Panc1 (cell line): ENCODE measurements at regions not wholly inside any gene's neighbourhood (a gene's known extent, or its start where the extent isn't known, plus 50 kb on each side); places are given as distances from the start of the nearest gene placed in this dataset.
A peak's percentile ranks its signal among the peaks of the same experiment; 100 is the strongest.

Source experiments
- ATAC-seq: fragments of 200-7000 bp; cut with Tn5 transposase; 2 replicates; pipeline ENCODE4 v1.9.1; 2020; ENCODE audit warnings: mild to moderate bottlenecking, moderate library complexity
- BruUV-seq: library from RNA; stranded (reverse); fragments of 400-500 nt; replicated peaks from 2 replicates; lab custom pipeline; 2021; lab: Mats Ljungman, UMichigan
- CTCF ChIA-PET: fragments of 300-600 bp; sonication (Branson Sonifier 250); formaldehyde crosslinking; loops from one replicate; lab custom pipeline; 2022; ENCODE audit warnings: antibody characterized with exemption; lab: Charles Lee
- POLR2A ChIA-PET: fragments of 300-600 bp; sonication (Branson Sonifier 250); formaldehyde crosslinking; loops from one replicate; lab custom pipeline; 2022; ENCODE audit warnings: antibody characterized with exemption; lab: Charles Lee
- DNase-seq: peaks from one replicate; pipeline ENCODE4 v3.0.0-alpha.2; 2010; ENCODE audit warnings: low read depth, low spot score
- H3K27ac ChIP-seq: 2 replicates; pipeline ENCODE4 v1.5.1; 2011; ENCODE audit warnings: mild to moderate bottlenecking, low read length, inconsistent platforms
- H3K27me3 ChIP-seq: fragments of 200-500 bp; sonication (Bioruptor generic); 2 replicates; pipeline ENCODE4 v1.6.0; 2014; ENCODE audit warnings: low read length, inconsistent platforms; ENCODE audit not compliant: control insufficient read depth, insufficient read depth
- H3K36me3 ChIP-seq: fragments of 200-500 bp; sonication (Bioruptor generic); 2 replicates; pipeline ENCODE4 v1.5.1; 2014; ENCODE audit warnings: inconsistent platforms, mild to moderate bottlenecking, low read length, moderate library complexity; ENCODE audit not compliant: control insufficient read depth, insufficient read depth
- H3K4me1 ChIP-seq: 2 replicates; pipeline ENCODE4 v1.5.1; 2011; ENCODE audit warnings: inconsistent platforms, mild to moderate bottlenecking, low read length, moderate library complexity; ENCODE audit not compliant: control insufficient read depth, insufficient read depth
- H3K4me3 ChIP-seq, 2 experiments: 2 replicates each; pipeline ENCODE4 v1.5.1; 2011 to 2012; ENCODE audit warnings: low read depth in 2 of 2, low read length in 2 of 2, mild to moderate bottlenecking in 2 of 2, inconsistent platforms in 1 of 2, moderate library complexity in 1 of 2
- H3K9me3 ChIP-seq: fragments of 200-500 bp; sonication (Bioruptor generic); 2 replicates; pipeline ENCODE4 v1.5.1; 2014; ENCODE audit warnings: low read depth, mild to moderate bottlenecking, inconsistent platforms, low read length, moderate library complexity; ENCODE audit not compliant: control insufficient read depth, insufficient read depth
- CTCF ChIP-seq: fragments of 450-650 bp; IDR thresholded peaks from 2 replicates; pipeline ENCODE4 v1.5.1; 2017; ENCODE audit warnings: mild to moderate bottlenecking
- POLR2AphosphoS5 ChIP-seq: IDR thresholded peaks from 2 replicates; pipeline ENCODE4 v1.6.1; 2012; ENCODE audit warnings: mild to moderate bottlenecking, low read depth, low read length, moderate library complexity
- REST ChIP-seq, 2 experiments: IDR thresholded peaks; 2 replicates each; pipeline ENCODE4 v1.6.1; 2011 to 2012; ENCODE audit warnings: low read depth in 2 of 2, control low read depth in 1 of 2, low read length in 1 of 2, mild to moderate bottlenecking in 1 of 2, moderate library complexity in 1 of 2; ENCODE audit not compliant: insufficient read depth in 1 of 2
- SIN3A ChIP-seq: IDR thresholded peaks from 2 replicates; pipeline ENCODE4 v1.6.1; 2012; ENCODE audit warnings: low read depth, mild to moderate bottlenecking, low read length, moderate library complexity, borderline replicate concordance; ENCODE audit not compliant: insufficient read depth
- TCF7L2 ChIP-seq: IDR thresholded peaks from 2 replicates; pipeline ENCODE4 v1.6.1; 2011; ENCODE audit warnings: mild to moderate bottlenecking, low read depth, low read length, inconsistent platforms
- in situ Hi-C: cut with HindIII; loops from 2 replicates; pipeline ENCODE4 v1.10.0; 2016; ENCODE audit warnings: low sequenced_read_pairs, low pct_unique_long_range_greater_than_20kb
- intact Hi-C: fragments of 100-400 bp; cut with micrococcal nuclease; formaldehyde crosslinking; loops from one replicate; pipeline ENCODE4 v1.10.0; 2022; ENCODE audit not compliant: unreplicated experiment

GRCh38 chr2:122639711-122640110, 884.3 kb downstream of the TSN start:
- Histone ChIP-seq H3K4me3 (no peak overlapping the region), H3K36me3 (no peaks in the 10 kb centered on the region), H3K4me1 (no peaks in the 10 kb centered on the region), H3K9me3 (no peaks in the 10 kb centered on the region), H3K27me3 (no peaks in the 10 kb centered on the region), H3K27ac (no peak overlapping the region)
- no peak for TF ChIP-seq REST (IDR thresholded peaks at IDR 0.05; ENCODE audit: insufficient read depth in 1 of 2, low read depth in 2 of 2, low read length in 1 of 2)
- TF ChIP-seq SIN3A, result no peak
- no peak for TF ChIP-seq CTCF
- no peak for TF ChIP-seq TCF7L2
- TF ChIP-seq POLR2AphosphoS5, result no peak
- in situ Hi-C loops (no loop called here), intact Hi-C loops (no loop called here)
- no peak for DNase-seq
- ChIA-PET CTCF (no interaction called here), POLR2A (no interaction called here)
- BruUV-seq, result no TSS peak
- ATAC-seq, result no peak

GRCh38 chr2:122643725-122644329, 888.4 kb downstream of the TSN start:
- no TSS peak for BruUV-seq
- POLR2A ChIA-PET, result no interaction called here
- no peak overlapping the region for H3K4me3 ChIP-seq
- no peaks in the 10 kb centered on the region for H3K9me3 ChIP-seq
- in situ Hi-C loops (no loop called here), intact Hi-C loops (no loop called here)
- no peaks in the 10 kb centered on the region for H3K36me3 ChIP-seq
- TF ChIP-seq REST (IDR thresholded peaks at IDR 0.05; ENCODE audit: insufficient read depth in 1 of 2, low read depth in 2 of 2, low read length in 1 of 2), result no peak
- TF ChIP-seq POLR2AphosphoS5, result no peak
- no peak for TF ChIP-seq CTCF
- no peak for TF ChIP-seq TCF7L2
- no peak for TF ChIP-seq SIN3A
- CTCF ChIA-PET, result no interaction called here
- no peaks in the 10 kb centered on the region for H3K27me3 ChIP-seq
- no peaks in the 10 kb centered on the region for H3K4me1 ChIP-seq
- H3K27ac ChIP-seq, result no peak overlapping the region
- peak; percentile 79 for DNase-seq
- ATAC-seq, result no peak
